H9 (cell line): ENCODE measurements at regions not wholly inside any gene's neighbourhood (a gene's known extent, or its start where the extent isn't known, plus 50 kb on each side); places are given as distances from the start of the nearest gene placed in this dataset.

Experiments used
- DNase-seq: peaks from one replicate; pipeline ENCODE4 v3.0.0-alpha.2; 2017
- H2AFZ ChIP-seq: one replicate; pipeline ENCODE4 v1.6.1; 2013; ENCODE audit warnings: mild to moderate bottlenecking, low read length, control low read depth, moderate library complexity
- H2AK5ac ChIP-seq: 2 replicates; pipeline ENCODE4 v1.6.1; 2013; ENCODE audit warnings: low read length, control low read depth, mixed read lengths; ENCODE audit not compliant: insufficient read length
- H2BK120ac ChIP-seq: one replicate; pipeline ENCODE4 v1.6.1; 2013; ENCODE audit warnings: low read depth, mild to moderate bottlenecking, low read length, control low read depth, inconsistent platforms; ENCODE audit not compliant: poor library complexity, severe bottlenecking
- H2BK12ac ChIP-seq: 2 replicates; pipeline ENCODE4 v1.6.1; 2013; ENCODE audit warnings: low read length, control low read depth, mixed read lengths, low read depth; ENCODE audit not compliant: insufficient read length
- H2BK15ac ChIP-seq: 2 replicates; pipeline ENCODE4 v1.6.1; 2013; ENCODE audit warnings: low read depth, low read length, control low read depth
- H2BK20ac ChIP-seq: one replicate; pipeline ENCODE4 v1.6.1; 2013; ENCODE audit warnings: low read depth, mild to moderate bottlenecking, low read length, control low read depth, inconsistent platforms; ENCODE audit not compliant: poor library complexity, severe bottlenecking
- H2BK5ac ChIP-seq: 2 replicates; pipeline ENCODE4 v1.6.1; 2013; ENCODE audit warnings: low read length, control low read depth, mixed read lengths; ENCODE audit not compliant: insufficient read length
- H3K14ac ChIP-seq: 2 replicates; pipeline ENCODE4 v1.6.1; 2013; ENCODE audit warnings: low read length, control low read depth; ENCODE audit not compliant: insufficient read depth
- H3K18ac ChIP-seq: 2 replicates; pipeline ENCODE4 v1.6.1; 2013; ENCODE audit warnings: low read depth, mild to moderate bottlenecking, mixed read lengths, low read length, control low read depth; ENCODE audit not compliant: insufficient read length
- H3K23ac ChIP-seq: 2 replicates; pipeline ENCODE4 v1.6.1; 2013; ENCODE audit warnings: low read length, control low read depth, mixed read lengths, low read depth; ENCODE audit not compliant: insufficient read length
- H3K23me2 ChIP-seq: 2 replicates; pipeline ENCODE4 v1.6.1; 2013; ENCODE audit warnings: low read depth, mild to moderate bottlenecking, mixed read lengths, low read length, control low read depth; ENCODE audit not compliant: insufficient read length, poor library complexity, severe bottlenecking
- H3K27ac ChIP-seq: 2 replicates; pipeline ENCODE4 v1.5.1; 2013; ENCODE audit warnings: low read length, control low read depth, mixed read lengths, low read depth; ENCODE audit not compliant: insufficient read length
- H3K27me3 ChIP-seq: 2 replicates; pipeline ENCODE4 v1.6.1; 2013; ENCODE audit warnings: low read length, control low read depth, inconsistent platforms; ENCODE audit not compliant: insufficient read depth
- H3K4ac ChIP-seq: 2 replicates; pipeline ENCODE4 v1.6.1; 2013; ENCODE audit warnings: low read depth, mild to moderate bottlenecking, control low read depth, inconsistent platforms, low read length, moderate library complexity
- H3K4me1 ChIP-seq: 2 replicates; pipeline ENCODE4 v1.6.1; 2013; ENCODE audit warnings: low read length, control low read depth, inconsistent platforms; ENCODE audit not compliant: insufficient read depth
- H3K4me2 ChIP-seq: 2 replicates; pipeline ENCODE4 v1.6.1; 2013; ENCODE audit warnings: low read length, control low read depth, mixed read lengths; ENCODE audit not compliant: insufficient read length, insufficient read depth
- H3K56ac ChIP-seq: 2 replicates; pipeline ENCODE4 v1.6.1; 2013; ENCODE audit warnings: low read depth, mild to moderate bottlenecking, mixed read lengths, low read length, control low read depth; ENCODE audit not compliant: insufficient read length
- H3K79me1 ChIP-seq: 2 replicates; pipeline ENCODE4 v1.6.1; 2013; ENCODE audit warnings: low read depth, mild to moderate bottlenecking, moderate library complexity, low read length, control low read depth, inconsistent platforms; ENCODE audit not compliant: insufficient read depth, poor library complexity, severe bottlenecking
- H3K79me2 ChIP-seq: 2 replicates; pipeline ENCODE4 v1.6.1; 2013; ENCODE audit warnings: low read length, control low read depth, inconsistent platforms; ENCODE audit not compliant: insufficient read depth
- H3K9ac ChIP-seq: 2 replicates; pipeline ENCODE4 v1.6.1; 2013; ENCODE audit warnings: low read length, control low read depth, mixed read lengths; ENCODE audit not compliant: insufficient read length; ENCODE audit errors: extremely low read depth
- H3K9me3 ChIP-seq: one replicate; pipeline ENCODE4 v1.6.1; 2013; ENCODE audit warnings: low read depth, low read length, inconsistent platforms; ENCODE audit not compliant: control insufficient read depth
- H3T11ph ChIP-seq: one replicate; pipeline ENCODE4 v1.6.1; 2013; ENCODE audit warnings: mild to moderate bottlenecking, low read length, control low read depth, inconsistent platforms
- H4K20me1 ChIP-seq: one replicate; pipeline ENCODE4 v1.6.1; 2013; ENCODE audit not compliant: control insufficient read depth, insufficient read length, insufficient read depth
- H4K5ac ChIP-seq: 2 replicates; pipeline ENCODE4 v1.6.1; 2013; ENCODE audit warnings: low read depth, mild to moderate bottlenecking, mixed read lengths, low read length, control low read depth; ENCODE audit not compliant: insufficient read length
- H4K8ac ChIP-seq: replicated peaks from 2 replicates; pipeline ENCODE4 v1.6.1; 2013; ENCODE audit warnings: low read length, control low read depth, mixed read lengths, low read depth; ENCODE audit not compliant: insufficient read length
- H4K91ac ChIP-seq: 2 replicates; pipeline ENCODE4 v1.6.1; 2013; ENCODE audit warnings: low read depth, mild to moderate bottlenecking, moderate library complexity, mixed read lengths, low read length, control low read depth; ENCODE audit not compliant: insufficient read length
- H3K27ac Mint-ChIP-seq, 3 experiments: 2 replicates in 2 of 3; 3 replicates in 1 of 3; pipeline ENCODE4 v1.8.0; 2020 to 2021; ENCODE audit warnings: mixed read lengths in 3 of 3, mild to moderate bottlenecking in 1 of 3, moderate library complexity in 1 of 3
- H3K27me3 Mint-ChIP-seq: 2 replicates; pipeline ENCODE4 v1.8.0; 2021; ENCODE audit warnings: low read depth, mild to moderate bottlenecking, moderate library complexity, mixed read lengths
- H3K36me3 Mint-ChIP-seq, 3 experiments: 2 replicates in 2 of 3; 3 replicates in 1 of 3; pipeline ENCODE4 v1.8.0; 2020 to 2021; ENCODE audit warnings: low read depth in 3 of 3, mixed read lengths in 3 of 3; ENCODE audit not compliant: insufficient read depth in 1 of 3
- H3K4me1 Mint-ChIP-seq, 2 experiments: 2 replicates each; pipeline ENCODE4 v1.8.0; 2020; ENCODE audit warnings: mixed read lengths in 2 of 2
- H3K4me3 Mint-ChIP-seq, 2 experiments: 2 replicates in 1 of 2; 3 replicates in 1 of 2; pipeline ENCODE4 v1.8.0; 2020 to 2021; ENCODE audit warnings: mild to moderate bottlenecking in 2 of 2, mixed read lengths in 2 of 2, moderate library complexity in 1 of 2
- H3K9me3 Mint-ChIP-seq, 2 experiments: 2 replicates in 1 of 2; 3 replicates in 1 of 2; pipeline ENCODE4 v1.8.0; 2020; ENCODE audit warnings: mild to moderate bottlenecking in 2 of 2, mixed read lengths in 2 of 2, moderate library complexity in 1 of 2
- TF ChIP-seq, protein P1 (sequence below): fragments of 200-600 bp; sonication (generic); conservative IDR thresholded peaks from 3 replicates; pipeline ENCODE4 v1.8.0; 2021; ENCODE audit warnings: antibody characterized with exemption, mild to moderate bottlenecking

DNA sequence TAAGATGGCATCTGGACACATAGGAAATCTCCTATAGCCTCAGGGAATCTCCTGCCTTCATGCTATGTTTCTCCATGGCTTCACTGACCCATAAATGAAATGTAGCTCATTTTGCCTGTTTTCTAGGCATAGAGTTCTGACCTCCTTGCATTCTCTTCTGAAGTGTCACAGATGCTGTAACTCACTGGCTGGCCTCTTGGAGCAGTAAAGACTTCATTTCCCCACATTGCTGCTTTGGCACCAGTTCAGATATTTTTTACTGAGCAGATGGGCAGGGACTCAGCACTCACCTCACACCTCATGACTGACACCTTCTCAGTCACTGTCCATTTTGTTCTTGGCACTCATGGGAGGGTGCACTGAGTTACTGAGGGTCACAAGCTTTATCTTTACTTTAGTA lies 286.7 kb upstream of the TGFBR2 start:
- peak; percentile 56 for DNase-seq
- no peak overlapping the region for H4K5ac ChIP-seq
- no peak overlapping the region for H3K27ac Mint-ChIP-seq
- no peak overlapping the region for H3K4me2 ChIP-seq
- no peak overlapping the region for H2BK120ac ChIP-seq
- H2BK12ac ChIP-seq = no peak overlapping the region
- no peaks in the 10 kb centered on the region for H3K4me1 Mint-ChIP-seq
- H2BK5ac ChIP-seq = no peak overlapping the region
- TF ChIP-seq, protein P1, sequence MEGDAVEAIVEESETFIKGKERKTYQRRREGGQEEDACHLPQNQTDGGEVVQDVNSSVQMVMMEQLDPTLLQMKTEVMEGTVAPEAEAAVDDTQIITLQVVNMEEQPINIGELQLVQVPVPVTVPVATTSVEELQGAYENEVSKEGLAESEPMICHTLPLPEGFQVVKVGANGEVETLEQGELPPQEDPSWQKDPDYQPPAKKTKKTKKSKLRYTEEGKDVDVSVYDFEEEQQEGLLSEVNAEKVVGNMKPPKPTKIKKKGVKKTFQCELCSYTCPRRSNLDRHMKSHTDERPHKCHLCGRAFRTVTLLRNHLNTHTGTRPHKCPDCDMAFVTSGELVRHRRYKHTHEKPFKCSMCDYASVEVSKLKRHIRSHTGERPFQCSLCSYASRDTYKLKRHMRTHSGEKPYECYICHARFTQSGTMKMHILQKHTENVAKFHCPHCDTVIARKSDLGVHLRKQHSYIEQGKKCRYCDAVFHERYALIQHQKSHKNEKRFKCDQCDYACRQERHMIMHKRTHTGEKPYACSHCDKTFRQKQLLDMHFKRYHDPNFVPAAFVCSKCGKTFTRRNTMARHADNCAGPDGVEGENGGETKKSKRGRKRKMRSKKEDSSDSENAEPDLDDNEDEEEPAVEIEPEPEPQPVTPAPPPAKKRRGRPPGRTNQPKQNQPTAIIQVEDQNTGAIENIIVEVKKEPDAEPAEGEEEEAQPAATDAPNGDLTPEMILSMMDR = peak; percentile 59
- H2AFZ ChIP-seq = no peak overlapping the region
- no peak overlapping the region for H3K27ac ChIP-seq
- no peaks in the 10 kb centered on the region for H3K79me1 ChIP-seq
- H3K56ac ChIP-seq = no peak overlapping the region
- no peak overlapping the region for H3T11ph ChIP-seq
- no peak overlapping the region for H3K23ac ChIP-seq
- H3K4me1 ChIP-seq = no peaks in the 10 kb centered on the region
- no peak overlapping the region for H2BK15ac ChIP-seq
- no peak overlapping the region for H3K14ac ChIP-seq
- H3K9ac ChIP-seq = no peak overlapping the region
- peaks cover 0 to 4% (median 0%) of the 10 kb centered on the region in 3 experiments; a peak in 2 of 7 replicates for H3K36me3 Mint-ChIP-seq
- H2BK20ac ChIP-seq = no peak overlapping the region
- H3K4ac ChIP-seq = no peak overlapping the region
- no peak overlapping the region for H2AK5ac ChIP-seq
- H3K9me3 Mint-ChIP-seq = peaks cover 4 to 10% of the 10 kb centered on the region in 2 experiments; a peak in 4 of 5 replicates
- no peaks in the 10 kb centered on the region for H3K27me3 ChIP-seq
- H3K18ac ChIP-seq = no peak overlapping the region
- no peak overlapping the region for H3K4me3 Mint-ChIP-seq
- no peaks in the 10 kb centered on the region for H3K27me3 Mint-ChIP-seq
- H3K79me2 ChIP-seq = no peaks in the 10 kb centered on the region
- no peaks in the 10 kb centered on the region for H3K9me3 ChIP-seq
- no peaks in the 10 kb centered on the region for H3K23me2 ChIP-seq
- no peak overlapping the region for H4K8ac ChIP-seq
- H4K20me1 ChIP-seq = no peaks in the 10 kb centered on the region
- no peak overlapping the region for H4K91ac ChIP-seq
